ENCODE measurements at regions not wholly inside any gene's neighbourhood (a gene's known extent, or its start where the extent isn't known, plus 50 kb on each side); places are given as distances from the start of the nearest gene placed in this dataset.
"Not testable (repeated sequence)": the region's sequence is repeated elsewhere in the genome, so short reads cannot be mapped to it uniquely, and the experiment has no call there.

DNA sequence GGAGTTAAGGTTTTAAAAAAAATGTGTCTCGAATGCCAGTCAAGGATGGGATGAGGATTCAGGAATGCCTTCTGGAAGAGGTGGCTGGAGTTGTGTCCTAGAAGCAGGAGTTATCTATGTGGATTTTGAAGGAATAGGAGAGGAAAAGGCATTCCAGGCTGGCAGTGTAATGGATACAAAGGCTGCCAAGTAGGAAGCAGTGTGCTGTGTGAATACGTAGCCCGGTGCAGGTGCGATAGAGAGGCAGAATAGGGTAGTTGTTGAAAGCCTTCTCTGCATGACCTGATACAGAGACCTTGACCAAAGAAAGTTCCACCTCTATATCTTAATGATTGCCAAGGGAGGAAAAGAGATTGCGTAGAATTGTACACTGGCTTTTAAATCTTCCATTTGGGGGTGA lies 128.1 kb upstream of the ITGB1 start:
- no peaks in the 10 kb centered on the region for H3K27me3 ChIP-seq
- TF ChIP-seq, protein P1, sequence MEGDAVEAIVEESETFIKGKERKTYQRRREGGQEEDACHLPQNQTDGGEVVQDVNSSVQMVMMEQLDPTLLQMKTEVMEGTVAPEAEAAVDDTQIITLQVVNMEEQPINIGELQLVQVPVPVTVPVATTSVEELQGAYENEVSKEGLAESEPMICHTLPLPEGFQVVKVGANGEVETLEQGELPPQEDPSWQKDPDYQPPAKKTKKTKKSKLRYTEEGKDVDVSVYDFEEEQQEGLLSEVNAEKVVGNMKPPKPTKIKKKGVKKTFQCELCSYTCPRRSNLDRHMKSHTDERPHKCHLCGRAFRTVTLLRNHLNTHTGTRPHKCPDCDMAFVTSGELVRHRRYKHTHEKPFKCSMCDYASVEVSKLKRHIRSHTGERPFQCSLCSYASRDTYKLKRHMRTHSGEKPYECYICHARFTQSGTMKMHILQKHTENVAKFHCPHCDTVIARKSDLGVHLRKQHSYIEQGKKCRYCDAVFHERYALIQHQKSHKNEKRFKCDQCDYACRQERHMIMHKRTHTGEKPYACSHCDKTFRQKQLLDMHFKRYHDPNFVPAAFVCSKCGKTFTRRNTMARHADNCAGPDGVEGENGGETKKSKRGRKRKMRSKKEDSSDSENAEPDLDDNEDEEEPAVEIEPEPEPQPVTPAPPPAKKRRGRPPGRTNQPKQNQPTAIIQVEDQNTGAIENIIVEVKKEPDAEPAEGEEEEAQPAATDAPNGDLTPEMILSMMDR (IDR thresholded peaks at IDR 0.05): no peak
- H3K4me1 ChIP-seq: no peaks in the 10 kb centered on the region
- no peak for DNase-seq (ENCODE audit: low spot score)
- no peak overlapping the region for H3K4me3 ChIP-seq
- no peaks in the 10 kb centered on the region for H3K36me3 ChIP-seq
- no peak overlapping the region for H3K27ac ChIP-seq
- H3K9me3 ChIP-seq: no peaks in the 10 kb centered on the region

DNA sequence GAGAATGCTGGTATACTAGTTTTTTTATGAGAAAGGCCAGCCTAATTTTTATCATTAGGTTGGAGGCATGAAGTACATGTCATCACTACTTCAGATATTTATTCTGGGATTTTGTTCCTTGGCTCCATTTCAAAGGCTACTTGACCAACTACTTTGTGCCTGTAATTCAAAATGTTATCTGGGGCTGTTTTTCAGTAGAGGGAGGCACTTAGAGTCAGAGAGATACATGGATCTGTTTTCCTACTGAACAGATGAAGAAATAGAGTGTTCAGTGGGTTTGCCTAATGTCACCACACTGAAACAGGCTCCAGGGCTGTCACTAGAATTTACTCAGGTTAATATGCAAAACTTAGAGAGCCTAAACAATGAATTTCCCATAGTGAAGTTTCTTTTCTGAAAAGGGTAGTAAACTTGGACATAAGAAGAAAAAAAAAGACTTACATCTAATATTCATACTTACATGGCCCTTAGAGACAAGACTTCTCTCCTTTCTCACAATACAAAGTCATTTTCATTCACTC lies 127.3 kb upstream of the ITGB1 start:
- TF ChIP-seq, protein P1 (IDR thresholded peaks at IDR 0.05): no peak
- Histone ChIP-seq H3K27me3 (no peaks in the 10 kb centered on the region), H3K4me3 (no peak overlapping the region), H3K27ac (no peak overlapping the region), H3K36me3 (no peaks in the 10 kb centered on the region), H3K4me1 (no peaks in the 10 kb centered on the region), H3K9me3 (no peaks in the 10 kb centered on the region)
- no peak for DNase-seq (ENCODE audit: low spot score)

DNA sequence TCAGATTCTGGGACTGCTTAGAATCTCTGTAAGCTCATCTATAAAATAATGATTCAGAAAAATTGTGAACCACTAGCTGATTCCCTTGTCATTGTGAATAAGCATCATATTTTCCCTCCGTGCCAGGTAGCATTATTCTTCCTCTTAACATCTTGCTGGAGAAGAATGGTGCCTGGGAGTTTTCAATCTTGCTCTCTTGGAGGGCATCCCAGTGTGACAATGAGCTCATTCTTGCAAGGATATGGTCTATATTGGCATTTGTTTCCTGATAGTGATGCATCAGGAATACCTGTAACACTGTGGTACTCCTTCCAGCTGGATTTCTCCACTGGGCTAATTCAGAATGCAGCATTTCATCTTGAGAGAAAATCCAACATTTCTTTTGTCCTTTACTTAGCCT lies 126.4 kb upstream of the ITGB1 start:
- DNase-seq (ENCODE audit: low spot score): no peak
- Histone ChIP-seq H3K27me3 (no peaks in the 10 kb centered on the region), H3K36me3 (no peaks in the 10 kb centered on the region), H3K4me1 (no peaks in the 10 kb centered on the region), H3K9me3 (no peaks in the 10 kb centered on the region), H3K27ac (no peak overlapping the region), H3K4me3 (no peak overlapping the region)
- TF ChIP-seq, protein P1 (IDR thresholded peaks at IDR 0.05): no peak

DNA sequence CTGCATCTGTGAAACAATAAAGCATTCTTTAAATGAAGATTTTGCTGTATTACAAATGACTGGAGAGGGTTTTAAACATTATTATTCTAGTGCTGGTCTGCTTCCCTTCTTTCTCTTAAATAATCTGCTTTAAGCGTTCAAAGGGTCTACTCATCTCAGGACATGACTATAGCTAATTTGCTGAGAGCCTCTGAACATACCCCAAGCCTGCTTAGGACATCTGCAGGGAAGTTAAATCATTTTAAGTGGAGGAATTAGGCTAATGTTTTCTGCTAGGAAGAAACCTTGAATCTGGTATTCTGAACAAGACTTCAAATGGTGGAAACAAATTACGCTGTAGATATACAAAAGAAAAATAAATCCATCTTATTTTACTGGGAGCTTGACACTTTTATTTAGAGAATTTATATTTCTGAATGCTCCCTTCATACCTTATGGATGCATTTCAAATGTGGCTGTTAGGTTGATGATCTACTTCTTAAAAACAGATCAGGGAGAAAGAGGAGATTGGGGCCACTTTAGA lies 124.4 kb upstream of the ITGB1 start:
- Histone ChIP-seq H3K4me1 (no peaks in the 10 kb centered on the region), H3K36me3 (no peaks in the 10 kb centered on the region), H3K27me3 (no peaks in the 10 kb centered on the region)

DNA sequence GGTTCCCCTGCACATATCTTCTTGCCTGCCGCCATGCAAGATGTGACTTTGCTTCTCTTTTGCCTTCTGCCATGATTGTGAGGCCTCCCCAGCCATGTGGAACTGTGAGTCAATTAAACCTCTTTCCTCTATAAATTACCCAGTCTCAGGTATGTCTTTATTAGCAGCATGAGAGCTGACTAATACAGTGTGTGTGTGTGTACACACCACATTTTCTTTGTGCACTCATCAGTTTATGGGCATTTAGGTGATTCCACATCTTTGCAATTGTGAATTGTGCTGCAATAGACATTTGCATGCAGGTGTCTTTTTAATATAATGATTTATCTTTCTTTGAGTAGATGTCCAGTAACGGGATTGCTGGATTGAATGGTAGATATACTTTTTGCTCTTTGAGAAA lies 122.4 kb upstream of the ITGB1 start:
- not testable (repeated sequence) for H3K4me1 ChIP-seq, H3K4me3 ChIP-seq

More for the DNA sequence above, 124.4 kb upstream of the ITGB1 start:
- Histone ChIP-seq H3K4me3 (no peak overlapping the region), H3K27ac (no peak overlapping the region), H3K9me3 (no peaks in the 10 kb centered on the region)
- no peak for DNase-seq (ENCODE audit: low spot score)
- TF ChIP-seq, protein P1 (IDR thresholded peaks at IDR 0.05): no peak

DNA sequence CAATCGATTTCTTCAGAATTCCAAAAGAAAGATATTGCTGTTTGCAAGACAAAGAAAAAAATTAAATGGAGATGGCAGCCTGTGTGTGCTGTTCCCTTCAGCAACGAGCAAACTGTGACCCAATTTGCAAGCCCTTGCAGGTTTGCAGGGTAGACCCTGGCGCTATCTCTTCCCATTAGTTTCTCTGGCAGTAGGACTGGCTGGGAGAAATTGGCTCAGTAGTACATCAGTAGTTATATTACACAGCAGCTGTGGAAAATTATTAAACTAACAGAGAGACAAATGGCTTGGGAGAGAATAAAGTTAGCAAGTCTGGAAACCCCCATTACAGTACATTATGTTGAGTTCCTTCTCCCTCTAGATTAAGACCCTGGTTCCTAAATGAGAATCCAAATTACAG lies 116.4 kb upstream of the ITGB1 start:
- Histone ChIP-seq H3K9me3 (no peaks in the 10 kb centered on the region), H3K27me3 (no peaks in the 10 kb centered on the region), H3K4me3 (no peak overlapping the region), H3K4me1 (no peaks in the 10 kb centered on the region), H3K27ac (no peak overlapping the region), H3K36me3 (no peaks in the 10 kb centered on the region)
- TF ChIP-seq, protein P1 (IDR thresholded peaks at IDR 0.05): no peak
- DNase-seq (ENCODE audit: low spot score): no peak

More for the DNA sequence above, 122.4 kb upstream of the ITGB1 start:
- not testable (repeated sequence) for H3K9me3 ChIP-seq; DNase-seq (ENCODE audit: low spot score); H3K27me3 ChIP-seq; H3K27ac ChIP-seq; H3K36me3 ChIP-seq
